HepG2 (cell line): ENCODE measurements at regions not wholly inside any gene's neighbourhood (a gene's known extent, or its start where the extent isn't known, plus 50 kb on each side); places are given as distances from the start of the nearest gene placed in this dataset.

Source experiments
- ARHGAP35 ChIP-seq: sonication (generic); formaldehyde crosslinking; IDR thresholded peaks from 2 replicates; pipeline ENCODE4 v1.9.0; 2022; ENCODE audit warnings: mild to moderate bottlenecking, inconsistent platforms, moderate library complexity, missing genetic modification reagents, borderline replicate concordance
- ATF3 ChIP-seq: sonication (generic); formaldehyde crosslinking; IDR thresholded peaks from 2 replicates; pipeline ENCODE4 v1.4.0; 2020; ENCODE audit warnings: missing genetic modification reagents
- CSRNP1 ChIP-seq: sonication (generic); formaldehyde crosslinking; IDR thresholded peaks from 2 replicates; pipeline ENCODE4 v1.8.1; 2023; ENCODE audit warnings: mild to moderate bottlenecking, missing genetic modification reagents
- FLYWCH1 ChIP-seq: sonication (generic); formaldehyde crosslinking; IDR thresholded peaks from 2 replicates; pipeline ENCODE4 v1.8.1; 2023; ENCODE audit warnings: mild to moderate bottlenecking, missing genetic modification reagents
- HNRNPLL ChIP-seq: fragments of 200-400 bp; formaldehyde crosslinking; IDR thresholded peaks from 2 replicates; pipeline ENCODE4 v1.6.1; 2017; ENCODE audit warnings: mild to moderate bottlenecking, low read depth, low read length; ENCODE audit not compliant: poor library complexity, severe bottlenecking
- IKZF4 ChIP-seq: sonication (generic); formaldehyde crosslinking; IDR thresholded peaks from 2 replicates; pipeline ENCODE4 v1.5.1; 2020; ENCODE audit warnings: borderline replicate concordance, mild to moderate bottlenecking, low read depth, missing genetic modification reagents; ENCODE audit errors: not compliant biosample characterization
- KLF9 ChIP-seq: IDR thresholded peaks from 2 replicates; pipeline ENCODE4 v1.6.1; 2016; ENCODE audit warnings: low read depth
- MTA1 ChIP-seq: sonication (generic); formaldehyde crosslinking; IDR thresholded peaks from 2 replicates; pipeline ENCODE4 v1.4.0; 2020; ENCODE audit warnings: missing genetic modification reagents, mild to moderate bottlenecking, borderline replicate concordance
- MTA3 ChIP-seq: sonication (generic); formaldehyde crosslinking; IDR thresholded peaks from 2 replicates; pipeline ENCODE4 v1.4.0; 2020; ENCODE audit warnings: missing genetic modification reagents
- REXO4 ChIP-seq: sonication (generic); formaldehyde crosslinking; IDR thresholded peaks from 2 replicates; pipeline ENCODE4 v1.8.0; 2022; ENCODE audit warnings: missing genetic modification reagents, mild to moderate bottlenecking, borderline replicate concordance
- SNAI1 ChIP-seq: sonication (generic); formaldehyde crosslinking; IDR thresholded peaks from 2 replicates; pipeline ENCODE4 v1.5.0; 2020; ENCODE audit warnings: mild to moderate bottlenecking, missing genetic modification reagents, borderline replicate concordance
- ZBTB1 ChIP-seq: sonication (generic); formaldehyde crosslinking; IDR thresholded peaks from 2 replicates; pipeline ENCODE4 v1.4.0; 2020; ENCODE audit warnings: missing genetic modification reagents, borderline replicate concordance
- ZFP36 ChIP-seq: fragments of 150-350 bp; IDR thresholded peaks from 2 replicates; pipeline ENCODE4 v1.6.1; 2018; ENCODE audit warnings: borderline replicate concordance, low read length, low read depth; ENCODE audit not compliant: partially characterized antibody
- ZMAT5 ChIP-seq: sonication (generic); formaldehyde crosslinking; IDR thresholded peaks from 2 replicates; pipeline ENCODE4 v1.5.0; 2020; ENCODE audit warnings: mild to moderate bottlenecking, low read depth, missing genetic modification reagents, borderline replicate concordance
- ZMYM3 ChIP-seq: sonication (generic); formaldehyde crosslinking; IDR thresholded peaks from 2 replicates; pipeline ENCODE4 v1.5.1; 2020; ENCODE audit warnings: mild to moderate bottlenecking, missing genetic modification reagents
- ZNF34 ChIP-seq: sonication (generic); formaldehyde crosslinking; IDR thresholded peaks from 2 replicates; pipeline ENCODE4 v1.4.0; 2020; ENCODE audit warnings: mild to moderate bottlenecking, missing genetic modification reagents, borderline replicate concordance
- ZNF510 ChIP-seq: sonication (generic); formaldehyde crosslinking; IDR thresholded peaks from 2 replicates; pipeline ENCODE4 v1.4.0; 2020; ENCODE audit warnings: low read depth, mild to moderate bottlenecking, missing genetic modification reagents
- ZNF512 ChIP-seq: sonication (generic); formaldehyde crosslinking; IDR thresholded peaks from 2 replicates; pipeline ENCODE4 v1.4.0; 2020; ENCODE audit warnings: mild to moderate bottlenecking, missing genetic modification reagents
- ZNF546 ChIP-seq: sonication (generic); formaldehyde crosslinking; conservative IDR thresholded peaks from 2 replicates; pipeline ENCODE4 v1.8.1; 2023; ENCODE audit warnings: mild to moderate bottlenecking, missing genetic modification reagents
- ZNF768 ChIP-seq: sonication (generic); formaldehyde crosslinking; IDR thresholded peaks from 2 replicates; pipeline ENCODE4 v1.4.0; 2020; ENCODE audit warnings: missing genetic modification reagents
- ZNF780A ChIP-seq: sonication (generic); formaldehyde crosslinking; IDR thresholded peaks from 2 replicates; pipeline ENCODE4 v1.8.0; 2022; ENCODE audit warnings: mild to moderate bottlenecking, missing genetic modification reagents, moderate library complexity
- ZNF841 ChIP-seq: sonication (generic); formaldehyde crosslinking; IDR thresholded peaks from 2 replicates; pipeline ENCODE4 v1.8.1; 2023; ENCODE audit warnings: missing genetic modification reagents, borderline replicate concordance
- ZSCAN31 ChIP-seq: sonication (generic); formaldehyde crosslinking; IDR thresholded peaks from 2 replicates; pipeline ENCODE4 v1.5.0; 2020; ENCODE audit warnings: low read depth, mild to moderate bottlenecking, missing genetic modification reagents
- TF ChIP-seq, protein P1 (sequence below): IDR thresholded peaks from 2 replicates; pipeline ENCODE4 v1.6.1; 2016; ENCODE audit warnings: control low read depth

- TF ChIP-seq, protein P1, sequence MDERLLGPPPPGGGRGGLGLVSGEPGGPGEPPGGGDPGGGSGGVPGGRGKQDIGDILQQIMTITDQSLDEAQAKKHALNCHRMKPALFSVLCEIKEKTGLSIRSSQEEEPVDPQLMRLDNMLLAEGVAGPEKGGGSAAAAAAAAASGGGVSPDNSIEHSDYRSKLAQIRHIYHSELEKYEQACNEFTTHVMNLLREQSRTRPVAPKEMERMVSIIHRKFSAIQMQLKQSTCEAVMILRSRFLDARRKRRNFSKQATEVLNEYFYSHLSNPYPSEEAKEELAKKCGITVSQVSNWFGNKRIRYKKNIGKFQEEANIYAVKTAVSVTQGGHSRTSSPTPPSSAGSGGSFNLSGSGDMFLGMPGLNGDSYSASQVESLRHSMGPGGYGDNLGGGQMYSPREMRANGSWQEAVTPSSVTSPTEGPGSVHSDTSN (CRISPR knock-in tag) = no peak
- peak; percentile 86; the same call in 1 of the 2 replicates for TF ChIP-seq ZNF780A (CRISPR knock-in tag)
- 0 out of 2 replicates have a peak, but pooled peaks have one; percentile 75 for TF ChIP-seq ARHGAP35 (CRISPR knock-in tag)
- peak; percentile 74; the same call in 1 of the 2 replicates for TF ChIP-seq ZNF546 (CRISPR knock-in tag)
- peak; percentile 76; the same call in 1 of the 2 replicates for TF ChIP-seq ZNF841
- no peak; the same call in 1 of the 2 replicates for TF ChIP-seq MTA1 (CRISPR knock-in tag)
- no peak for TF ChIP-seq REXO4 (CRISPR knock-in tag)
- TF ChIP-seq ZMYM3 (CRISPR knock-in tag) = peak; percentile 87
- TF ChIP-seq ZMAT5 (CRISPR knock-in tag) = no peak
- no peak; the same call in 1 of the 2 replicates for TF ChIP-seq ZNF34 (CRISPR knock-in tag)
- TF ChIP-seq ZSCAN31 (CRISPR knock-in tag) = no peak
- no peak for TF ChIP-seq SNAI1 (CRISPR knock-in tag)
- TF ChIP-seq FLYWCH1 (CRISPR knock-in tag) = no peak
- TF ChIP-seq HNRNPLL = no peak
- no peak for TF ChIP-seq ZNF510 (CRISPR knock-in tag)
- TF ChIP-seq CSRNP1 (CRISPR knock-in tag) = no peak
- peak; percentile 72 for TF ChIP-seq ATF3
- no peak for TF ChIP-seq IKZF4 (CRISPR knock-in tag)
- TF ChIP-seq ZNF512 (CRISPR knock-in tag) = no peak
- 0 out of 2 replicates have a peak, but pooled peaks have one; percentile 71 for TF ChIP-seq KLF9 (CRISPR knock-in tag)
- TF ChIP-seq ZNF768 (CRISPR knock-in tag) = no peak
- no peak for TF ChIP-seq ZBTB1 (CRISPR knock-in tag)
- no peak for TF ChIP-seq MTA3
- TF ChIP-seq ZFP36 = peak; percentile 10
Measured at GRCh38 chr2:145800151-145801091, 1280.5 kb upstream of the ZEB2 start (continued).
